Body of pancreas (tissue), 4 donors: ENCODE measurements at regions not wholly inside any gene's neighbourhood (a gene's known extent, or its start where the extent isn't known, plus 50 kb on each side); places are given as distances from the start of the nearest gene placed in this dataset.

Experiments
- POLR2A ChIP-seq, 3 donors: fragments of 450-650 bp; IDR thresholded peaks; one replicate each; pipeline ENCODE4 v1.6.1; 2016; ENCODE audit warnings: antibody characterized with exemption in 3 of 3, mild to moderate bottlenecking in 2 of 3
- TF ChIP-seq, protein P1 (sequence below), 7 experiments: fragments of 450-650 bp in 4 of 7; fragments of 200-600 bp in 3 of 7; sonication (generic) in 3 of 7; IDR thresholded peaks; one replicate each; pipeline ENCODE4 v1.5.1; 2016 to 2019; ENCODE audit warnings: antibody characterized with exemption in 7 of 7

DNA sequence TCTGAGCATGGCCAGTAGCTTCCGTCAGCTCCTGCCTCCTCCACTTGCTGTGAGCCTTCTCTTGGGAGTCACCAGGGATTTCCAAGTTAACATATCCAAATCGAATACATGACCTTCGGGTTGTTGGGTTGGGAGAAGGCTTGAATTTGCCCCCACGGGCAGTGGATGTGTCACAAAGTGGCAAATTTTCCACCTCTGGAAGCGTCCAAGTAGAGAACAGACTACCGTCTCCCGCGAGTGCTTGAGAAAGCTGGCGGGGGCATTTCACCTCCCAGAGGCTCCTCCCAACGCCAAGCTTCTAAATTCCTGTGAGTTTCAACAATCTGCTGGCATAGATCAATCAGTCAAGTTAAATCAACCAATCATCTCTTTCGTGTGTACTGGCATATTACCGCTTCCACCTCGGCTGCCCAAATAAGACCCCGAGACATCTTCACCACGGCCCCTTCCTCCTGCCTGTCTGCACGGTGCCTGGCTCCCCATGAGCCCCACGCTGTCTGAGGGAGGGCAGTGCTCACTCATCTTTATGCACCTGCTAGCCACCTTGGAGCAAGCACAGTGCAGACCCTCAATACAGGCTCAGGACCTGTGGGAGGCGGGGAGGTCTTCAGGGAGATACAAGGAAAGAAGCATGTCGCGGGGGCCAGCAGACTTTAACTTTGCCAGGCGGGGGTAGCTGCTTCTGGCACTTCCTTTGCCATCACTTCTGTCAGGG is 79.1 kb downstream of the MRPL36 start:
- no peak for TF ChIP-seq POLR2A (IDR thresholded peaks at IDR 0.05)
- TF ChIP-seq, protein P1, sequence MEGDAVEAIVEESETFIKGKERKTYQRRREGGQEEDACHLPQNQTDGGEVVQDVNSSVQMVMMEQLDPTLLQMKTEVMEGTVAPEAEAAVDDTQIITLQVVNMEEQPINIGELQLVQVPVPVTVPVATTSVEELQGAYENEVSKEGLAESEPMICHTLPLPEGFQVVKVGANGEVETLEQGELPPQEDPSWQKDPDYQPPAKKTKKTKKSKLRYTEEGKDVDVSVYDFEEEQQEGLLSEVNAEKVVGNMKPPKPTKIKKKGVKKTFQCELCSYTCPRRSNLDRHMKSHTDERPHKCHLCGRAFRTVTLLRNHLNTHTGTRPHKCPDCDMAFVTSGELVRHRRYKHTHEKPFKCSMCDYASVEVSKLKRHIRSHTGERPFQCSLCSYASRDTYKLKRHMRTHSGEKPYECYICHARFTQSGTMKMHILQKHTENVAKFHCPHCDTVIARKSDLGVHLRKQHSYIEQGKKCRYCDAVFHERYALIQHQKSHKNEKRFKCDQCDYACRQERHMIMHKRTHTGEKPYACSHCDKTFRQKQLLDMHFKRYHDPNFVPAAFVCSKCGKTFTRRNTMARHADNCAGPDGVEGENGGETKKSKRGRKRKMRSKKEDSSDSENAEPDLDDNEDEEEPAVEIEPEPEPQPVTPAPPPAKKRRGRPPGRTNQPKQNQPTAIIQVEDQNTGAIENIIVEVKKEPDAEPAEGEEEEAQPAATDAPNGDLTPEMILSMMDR (IDR thresholded peaks at IDR 0.05) = no peak
